Breast epithelium (tissue), 4 donors: ENCODE measurements at regions not wholly inside any gene's neighbourhood (a gene's known extent, or its start where the extent isn't known, plus 50 kb on each side); places are given as distances from the start of the nearest gene placed in this dataset.

Experiments used
- DNase-seq, 2 donors: peaks; one replicate each; pipeline ENCODE4 v3.0.0-alpha.2; 2019; ENCODE audit warnings: low spot score in 2 of 2
- H3K27ac ChIP-seq, 2 donors: fragments of 200-600 bp; sonication (generic) in 1 of 2; one replicate each; pipeline ENCODE4 v1.5.1; 2016 to 2019; ENCODE audit warnings: mild to moderate bottlenecking in 1 of 2
- H3K27me3 ChIP-seq, 2 donors: fragments of 200-600 bp; sonication (generic) in 1 of 2; one replicate each; pipeline versions ENCODE4 v1.5.1 to v1.6.0; 2017 to 2019; ENCODE audit warnings: control low read depth in 1 of 2, mild to moderate bottlenecking in 1 of 2
- H3K36me3 ChIP-seq: fragments of 200-600 bp; one replicate; pipeline ENCODE4 v1.5.1; 2019
- H3K4me1 ChIP-seq, 2 donors: fragments of 200-600 bp; sonication (generic); one replicate each; pipeline ENCODE4 v1.5.1; 2016 to 2019; ENCODE audit warnings: control low read depth in 1 of 2
- H3K4me3 ChIP-seq, 3 donors: fragments of 200-600 bp; sonication (generic); 1 replicate in 2 of 3; 2 replicates in 1 of 3; pipeline ENCODE4 v1.5.1; 2016 to 2019; ENCODE audit warnings: mild to moderate bottlenecking in 3 of 3, moderate library complexity in 2 of 3
- H3K9me3 ChIP-seq, 2 donors: fragments of 200-600 bp; sonication (generic) in 1 of 2; one replicate each; pipeline ENCODE4 v1.5.1; 2016 to 2019; ENCODE audit warnings: control low read depth in 1 of 2
- POLR2A ChIP-seq: fragments of 450-650 bp; IDR thresholded peaks from one replicate; pipeline ENCODE4 v1.6.1; 2016; ENCODE audit warnings: antibody characterized with exemption, mild to moderate bottlenecking, moderate library complexity
- POLR2AphosphoS5 ChIP-seq, 3 donors: sonication (generic); formaldehyde crosslinking; IDR thresholded peaks; one replicate each; pipeline ENCODE4 v1.6.1; 2017; ENCODE audit warnings: antibody characterized with exemption in 3 of 3
- intact Hi-C: fragments of 100-400 bp; cut with DNase I; formaldehyde crosslinking; loops from one replicate; pipeline ENCODE4 v1.15.1; 2023; ENCODE audit warnings: low total_unique reads
- TF ChIP-seq, protein P1 (sequence below), 3 donors: fragments of 450-650 bp; IDR thresholded peaks; one replicate each; pipeline ENCODE4 v1.5.1; 2016 to 2017; ENCODE audit warnings: antibody characterized with exemption in 3 of 3, mild to moderate bottlenecking in 3 of 3, moderate library complexity in 3 of 3

DNA sequence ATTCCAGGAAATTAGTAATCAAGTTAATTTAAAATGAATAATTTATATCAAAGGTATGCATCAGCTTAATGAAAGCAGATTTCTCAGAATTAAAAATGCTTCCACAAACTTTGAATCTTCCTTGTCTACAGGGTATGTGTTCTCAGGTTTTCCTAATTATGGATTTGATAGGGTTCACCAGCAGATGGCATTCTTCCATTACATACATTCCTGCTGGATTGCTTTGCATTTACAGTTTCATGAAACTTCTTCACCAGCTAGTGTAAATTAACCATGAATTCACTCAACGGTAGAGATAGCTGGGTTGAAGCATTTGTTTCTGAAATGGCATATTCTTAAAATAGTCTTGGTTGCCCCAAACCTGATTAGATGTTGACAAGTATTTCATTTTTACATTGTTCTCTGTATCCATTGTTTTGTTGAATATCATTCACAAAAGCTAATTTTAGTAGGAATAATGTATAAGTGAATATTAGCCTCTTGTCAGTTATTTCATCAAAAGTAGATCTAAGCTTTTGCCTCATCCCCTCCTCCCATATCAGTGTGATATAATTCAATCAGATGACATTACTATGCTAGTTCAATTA, 68.7 kb upstream of the WDR41 start:
- H3K27me3 ChIP-seq: no peaks in the 10 kb centered on the region
- intact Hi-C loops: no loop called here
- H3K36me3 ChIP-seq: no peaks in the 10 kb centered on the region
- no peak overlapping the region for H3K27ac ChIP-seq
- TF ChIP-seq, protein P1, sequence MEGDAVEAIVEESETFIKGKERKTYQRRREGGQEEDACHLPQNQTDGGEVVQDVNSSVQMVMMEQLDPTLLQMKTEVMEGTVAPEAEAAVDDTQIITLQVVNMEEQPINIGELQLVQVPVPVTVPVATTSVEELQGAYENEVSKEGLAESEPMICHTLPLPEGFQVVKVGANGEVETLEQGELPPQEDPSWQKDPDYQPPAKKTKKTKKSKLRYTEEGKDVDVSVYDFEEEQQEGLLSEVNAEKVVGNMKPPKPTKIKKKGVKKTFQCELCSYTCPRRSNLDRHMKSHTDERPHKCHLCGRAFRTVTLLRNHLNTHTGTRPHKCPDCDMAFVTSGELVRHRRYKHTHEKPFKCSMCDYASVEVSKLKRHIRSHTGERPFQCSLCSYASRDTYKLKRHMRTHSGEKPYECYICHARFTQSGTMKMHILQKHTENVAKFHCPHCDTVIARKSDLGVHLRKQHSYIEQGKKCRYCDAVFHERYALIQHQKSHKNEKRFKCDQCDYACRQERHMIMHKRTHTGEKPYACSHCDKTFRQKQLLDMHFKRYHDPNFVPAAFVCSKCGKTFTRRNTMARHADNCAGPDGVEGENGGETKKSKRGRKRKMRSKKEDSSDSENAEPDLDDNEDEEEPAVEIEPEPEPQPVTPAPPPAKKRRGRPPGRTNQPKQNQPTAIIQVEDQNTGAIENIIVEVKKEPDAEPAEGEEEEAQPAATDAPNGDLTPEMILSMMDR (IDR thresholded peaks at IDR 0.05): peak in 1 of 3 donors; percentile 35
- TF ChIP-seq POLR2A: no peak
- no peak for DNase-seq
- H3K4me3 ChIP-seq: no peak overlapping the region
- no peaks in the 10 kb centered on the region for H3K4me1 ChIP-seq
- no peaks in the 10 kb centered on the region for H3K9me3 ChIP-seq

DNA sequence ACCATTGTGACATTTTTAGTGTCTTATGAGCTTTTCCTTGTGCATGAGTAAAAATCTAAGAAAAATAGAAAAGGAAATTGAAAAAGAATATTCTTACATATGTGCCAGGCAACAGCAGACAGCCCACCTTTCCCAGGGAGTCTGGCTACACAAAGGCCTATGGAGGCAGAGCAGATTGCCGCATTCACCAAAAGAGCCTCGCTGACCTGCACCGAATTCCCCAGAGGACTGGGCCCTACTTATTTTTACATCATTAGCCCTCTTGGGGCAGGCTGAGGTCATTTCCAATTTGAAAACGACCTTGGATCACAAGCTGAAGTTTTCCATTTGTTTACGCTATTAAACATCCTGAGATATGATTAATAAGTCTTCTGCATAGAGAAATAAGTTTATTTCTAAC, 66.2 kb upstream of the WDR41 start:
- no peaks in the 10 kb centered on the region for H3K36me3 ChIP-seq
- TF ChIP-seq, protein P1 (IDR thresholded peaks at IDR 0.05): no peak
- no peak for TF ChIP-seq POLR2AphosphoS5 (IDR thresholded peaks at IDR 0.05)
- TF ChIP-seq POLR2A: no peak
- H3K9me3 ChIP-seq: no peaks in the 10 kb centered on the region
- no peak overlapping the region for H3K4me3 ChIP-seq
- intact Hi-C loops: no loop called here
- no peak overlapping the region for H3K27ac ChIP-seq
- H3K4me1 ChIP-seq: no peaks in the 10 kb centered on the region
- DNase-seq: no peak
- no peaks in the 10 kb centered on the region for H3K27me3 ChIP-seq

DNA sequence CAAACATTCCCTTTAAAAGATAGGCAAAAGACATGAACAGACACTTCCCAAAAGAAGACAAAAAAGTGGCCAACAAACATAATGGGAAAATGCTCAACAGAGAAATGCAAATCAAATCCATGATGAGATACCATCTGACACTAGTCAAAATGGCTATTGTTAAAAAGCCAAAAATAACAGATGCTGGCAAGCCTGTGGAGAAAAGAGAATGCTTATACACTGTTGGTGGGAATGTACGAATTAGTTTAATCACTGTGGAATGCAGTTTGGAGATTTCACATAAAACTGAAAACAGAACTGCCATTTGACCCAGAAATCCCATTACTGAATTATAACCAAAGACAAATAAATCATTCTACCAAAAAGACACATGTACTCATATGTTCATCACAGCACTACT, 58.3 kb upstream of the WDR41 start:
- H3K36me3 ChIP-seq: no peaks in the 10 kb centered on the region
- intact Hi-C loops: no loop called here
- no peak overlapping the region for H3K4me3 ChIP-seq
- H3K27me3 ChIP-seq: no peaks in the 10 kb centered on the region
- peaks cover 0 to 7% of the 10 kb centered on the region in 2 donors for H3K9me3 ChIP-seq
- TF ChIP-seq POLR2AphosphoS5 (IDR thresholded peaks at IDR 0.05) (no peak), POLR2A (no peak)
- TF ChIP-seq, protein P1 (IDR thresholded peaks at IDR 0.05): no peak
- H3K4me1 ChIP-seq: no peaks in the 10 kb centered on the region
- H3K27ac ChIP-seq: no peak overlapping the region
- DNase-seq: no peak

DNA sequence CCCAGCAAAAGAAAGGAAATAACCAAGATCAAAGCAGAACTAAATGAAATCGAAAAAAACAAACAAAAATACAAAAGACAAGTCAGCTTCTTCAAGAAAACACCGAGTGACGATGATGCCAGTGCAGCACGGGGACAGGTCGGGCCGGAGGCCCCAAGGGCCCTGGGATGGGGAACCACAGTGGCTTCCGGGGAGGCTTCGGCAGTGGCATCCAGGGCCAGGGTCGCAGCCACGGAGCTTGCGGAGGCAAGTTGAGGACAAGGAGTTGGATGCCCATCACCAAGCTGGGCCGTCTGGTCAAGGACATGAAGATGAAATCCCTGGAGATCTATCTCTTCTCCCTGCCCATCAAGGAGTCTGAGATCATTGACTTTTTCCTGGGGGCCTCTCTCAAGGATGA, 53.2 kb upstream of the WDR41 start:
- TF ChIP-seq, protein P1 (IDR thresholded peaks at IDR 0.05): no peak
- TF ChIP-seq POLR2A: no peak
- TF ChIP-seq POLR2AphosphoS5 (IDR thresholded peaks at IDR 0.05): no peak
- H3K36me3 ChIP-seq: no peaks in the 10 kb centered on the region
- peaks cover 0 to 7% of the 10 kb centered on the region in 2 donors for H3K9me3 ChIP-seq
- H3K4me1 ChIP-seq: no peaks in the 10 kb centered on the region
- H3K4me3 ChIP-seq: no peak overlapping the region
- no peak for DNase-seq
- no peak overlapping the region for H3K27ac ChIP-seq
- no peaks in the 10 kb centered on the region for H3K27me3 ChIP-seq
- intact Hi-C loops: no loop called here
